ENCODE measurements at regions not wholly inside any gene's neighbourhood (a gene's known extent, or its start where the extent isn't known, plus 50 kb on each side); places are given as distances from the start of the nearest gene placed in this dataset.

DNA sequence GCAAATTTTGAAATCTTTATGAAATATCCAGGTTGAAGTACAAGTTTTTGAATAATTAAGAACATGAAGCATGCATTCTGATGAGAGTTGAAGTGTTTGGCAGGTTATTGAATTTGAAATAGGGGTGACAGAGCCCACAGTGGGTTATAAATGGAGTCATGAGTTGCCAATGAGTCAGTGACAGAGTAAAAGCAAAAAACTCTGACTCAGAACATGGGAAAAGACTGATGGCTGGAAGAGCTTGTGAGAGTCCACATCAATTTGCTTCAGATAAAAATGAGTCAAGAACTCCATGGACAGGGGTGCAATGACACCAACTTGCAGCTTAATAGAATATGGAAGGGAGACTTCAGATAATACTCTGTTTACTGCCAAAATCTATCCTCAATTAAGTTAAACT, 105.3 kb downstream of the SLC6A15 start:
- DNase-seq, result no peak

DNA sequence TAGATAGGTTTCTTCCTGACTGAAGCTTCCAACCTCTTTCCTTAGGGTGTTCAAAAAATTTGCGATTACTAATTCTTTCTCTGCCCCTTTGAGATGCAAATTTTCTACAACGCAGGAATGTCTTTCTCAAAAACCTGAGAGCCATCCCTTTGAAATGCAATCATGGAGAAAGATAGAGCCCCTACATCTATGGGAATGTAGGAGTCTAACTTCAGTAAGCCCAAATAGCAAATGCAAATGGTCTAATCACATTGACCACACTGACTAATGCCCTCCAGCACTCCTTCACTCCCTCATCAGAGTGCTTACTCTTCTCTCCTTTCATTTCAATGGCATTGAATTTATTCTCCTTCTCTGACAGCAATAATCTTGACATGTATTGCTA, 107.1 kb downstream of the SLC6A15 start:
- no peak for DNase-seq

DNA sequence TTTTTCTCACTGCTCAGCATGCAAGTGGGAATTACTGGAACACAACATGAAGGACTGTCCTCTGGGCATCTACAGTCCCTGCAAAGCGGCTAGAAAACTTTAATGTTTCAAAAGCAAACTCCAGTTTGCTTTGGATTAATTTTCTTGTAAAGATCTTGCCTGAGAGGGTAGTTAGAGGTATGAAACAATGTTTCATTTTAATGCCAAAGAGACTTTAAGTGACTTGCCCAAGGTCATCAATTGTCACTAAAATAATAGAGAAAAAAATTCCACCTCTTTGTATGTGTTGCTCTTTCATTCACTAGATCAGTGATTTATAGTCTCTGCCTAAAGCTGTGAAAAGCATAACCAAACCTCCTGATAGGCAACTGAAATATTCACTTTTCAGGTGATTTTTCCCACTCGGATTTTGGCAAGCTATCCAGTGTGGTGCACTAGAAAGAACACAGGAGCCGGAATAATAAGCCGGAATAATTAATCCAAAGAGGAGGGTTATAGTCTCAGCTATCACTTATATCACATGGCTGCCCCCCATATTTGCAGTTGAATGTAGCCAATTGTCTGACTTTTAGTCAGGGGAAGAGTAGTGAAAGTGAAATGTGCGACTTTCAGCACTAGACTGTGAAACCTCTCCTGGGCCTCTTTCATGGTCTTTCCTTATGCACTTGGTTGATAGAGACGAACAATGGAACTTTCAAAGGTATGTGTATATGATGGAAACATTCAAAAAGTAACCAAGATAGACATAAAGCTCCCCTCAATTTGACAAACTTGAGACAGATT, 107.7 kb downstream of the SLC6A15 start:
- DNase-seq, result no peak

DNA sequence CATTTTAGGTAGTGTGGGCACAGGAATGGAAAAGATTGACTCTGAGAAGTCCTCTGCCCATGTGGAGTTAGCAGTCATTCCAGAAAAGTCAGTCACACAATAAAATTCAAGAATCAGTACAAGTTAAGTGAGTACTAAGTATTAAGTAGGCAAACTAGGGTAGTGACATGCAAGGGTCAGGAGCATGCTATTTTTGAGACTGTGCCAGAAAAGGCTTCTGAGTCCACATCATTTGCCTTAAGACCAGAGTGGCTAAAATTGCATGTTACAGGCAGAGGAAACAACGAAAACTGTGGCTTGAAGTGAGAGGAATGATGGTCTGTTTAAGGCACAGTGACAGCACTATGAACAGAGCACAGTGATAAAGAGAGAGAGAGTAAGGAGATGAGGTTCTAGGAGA, 108.9 kb downstream of the SLC6A15 start:
- no peak for DNase-seq

GRCh38 chr12:84802161-84802560, 110.4 kb downstream of the SLC6A15 start:
- DNase-seq, result no peak

DNA sequence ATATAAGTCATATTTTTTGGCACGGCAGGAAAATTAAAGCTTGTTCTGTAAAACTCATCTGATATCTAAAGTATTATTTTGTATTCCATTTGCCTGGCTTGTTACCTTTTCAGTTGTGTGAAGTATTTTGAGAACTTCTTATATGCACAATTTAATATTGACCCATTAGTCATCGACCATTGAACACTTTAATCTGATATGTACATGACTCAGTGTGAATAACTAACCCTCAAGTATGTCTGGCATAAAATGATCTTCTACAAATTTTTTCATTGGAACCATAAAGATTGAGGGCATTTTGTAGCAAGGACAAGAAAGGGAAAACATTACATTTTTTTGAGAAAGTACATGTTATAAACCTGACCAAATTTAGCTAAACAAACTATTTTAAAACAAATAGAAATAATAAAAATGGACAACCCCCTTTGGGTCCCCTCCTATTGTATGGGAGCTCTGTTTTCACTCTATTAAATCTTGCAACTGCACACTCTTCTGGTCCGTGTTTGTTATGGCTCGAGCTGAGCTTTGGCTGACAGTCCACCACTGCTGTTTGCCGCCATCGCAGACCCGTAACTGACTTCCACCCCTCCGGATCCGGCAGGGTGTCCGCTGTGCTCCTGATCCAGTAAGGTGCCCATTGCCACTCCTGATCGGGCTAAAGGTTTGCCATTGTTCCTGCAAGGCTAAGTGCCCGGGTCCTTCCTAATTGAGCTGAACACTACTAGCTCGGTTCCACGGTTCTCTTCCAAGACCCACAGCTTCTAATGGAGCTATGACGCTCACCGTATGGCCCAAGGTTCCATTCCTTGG, 118.8 kb downstream of the SLC6A15 start:
- no peak for DNase-seq

DNA sequence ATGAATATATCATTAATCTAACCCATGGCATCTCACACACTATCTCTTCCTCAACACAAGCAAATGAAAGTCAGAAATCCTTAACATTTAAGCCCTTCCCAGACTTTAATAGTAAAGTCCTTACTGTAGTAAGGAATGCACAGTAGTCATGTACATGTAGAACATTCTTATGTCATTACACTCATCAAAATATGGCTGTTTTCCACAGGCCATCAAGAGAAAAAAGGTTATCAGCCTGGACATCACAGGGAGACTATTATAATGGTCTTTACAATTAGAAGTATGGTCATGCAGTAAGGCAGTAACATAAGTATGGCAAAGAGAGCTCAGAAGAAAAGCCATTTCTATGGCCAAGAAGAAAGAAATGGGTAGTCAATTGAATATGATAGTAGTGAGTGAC, 121.2 kb downstream of the SLC6A15 start:
- DNase-seq, result no peak

- DNase-seq, result no peak
Measured at GRCh38 chr12:84789184-84789583, 123.4 kb downstream of the SLC6A15 start.

DNA sequence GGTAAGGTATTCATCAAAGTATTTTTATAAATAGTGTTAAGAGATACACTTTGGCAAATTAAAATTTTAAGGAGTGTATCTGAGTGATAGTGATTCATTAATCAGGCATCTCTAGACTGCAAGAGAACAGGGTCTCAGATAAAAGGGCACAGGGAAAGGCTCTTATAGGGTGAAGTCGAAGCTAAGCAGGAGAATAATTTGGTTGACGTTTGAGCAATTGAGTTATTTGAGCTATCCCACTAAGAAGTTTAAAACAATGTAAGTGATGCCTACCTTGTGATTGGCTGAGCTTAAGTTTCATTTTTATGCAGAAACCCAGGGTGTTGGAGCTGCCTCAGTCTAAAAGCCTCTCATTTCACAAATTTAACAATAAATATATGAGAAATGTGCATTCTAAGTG, 125.3 kb downstream of the SLC6A15 start:
- no peak for DNase-seq

- DNase-seq, result no peak
Measured at GRCh38 chr12:84786622-84787021, 126.0 kb downstream of the SLC6A15 start.

DNA sequence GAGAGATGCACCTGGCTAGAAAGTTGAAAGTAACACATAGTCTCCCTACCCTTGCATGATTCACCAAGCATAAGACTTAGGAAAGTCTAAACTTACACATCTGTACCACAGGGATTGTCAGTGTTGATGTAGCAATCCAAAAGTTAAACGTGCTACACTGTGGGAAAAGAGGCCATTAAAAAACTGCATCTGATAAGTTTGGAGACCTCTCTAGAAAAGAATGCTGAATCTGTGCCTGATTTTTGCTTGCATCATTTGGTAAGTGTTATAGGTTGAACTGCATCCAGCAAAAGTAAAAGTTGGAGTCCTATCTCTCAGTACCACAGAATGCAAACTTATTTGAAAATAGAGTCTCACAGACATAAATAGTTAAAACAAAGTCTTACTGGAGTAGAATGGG, 126.6 kb downstream of the SLC6A15 start:
- no peak for DNase-seq

DNA sequence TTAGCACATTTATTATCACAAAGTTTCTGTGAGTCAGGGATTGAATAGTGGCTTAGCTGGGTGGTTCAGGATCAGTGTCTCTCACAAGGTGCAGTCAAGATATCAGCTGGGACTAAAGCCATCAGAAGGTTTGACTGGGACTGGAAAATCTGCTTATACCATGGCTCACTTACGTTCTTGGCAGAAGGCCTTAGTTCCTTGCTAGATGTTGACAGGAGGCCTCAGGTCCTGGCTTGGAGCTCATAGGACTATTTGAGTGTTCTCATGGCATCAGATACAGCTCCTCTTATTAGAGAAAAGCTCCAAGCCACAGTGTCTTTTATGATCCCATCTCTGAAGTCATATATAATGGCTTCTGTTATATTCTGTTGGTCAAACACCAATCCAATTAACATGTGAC, 127.3 kb downstream of the SLC6A15 start:
- no peak for DNase-seq

- DNase-seq, result no peak
Measured at GRCh38 chr12:84779169-84779568, 133.4 kb downstream of the SLC6A15 start.

- no peak for DNase-seq
Measured at GRCh38 chr12:84772281-84772680, 140.3 kb downstream of the SLC6A15 start.

- DNase-seq, result no peak
Measured at GRCh38 chr12:84767079-84767478, 145.5 kb downstream of the SLC6A15 start.

DNA sequence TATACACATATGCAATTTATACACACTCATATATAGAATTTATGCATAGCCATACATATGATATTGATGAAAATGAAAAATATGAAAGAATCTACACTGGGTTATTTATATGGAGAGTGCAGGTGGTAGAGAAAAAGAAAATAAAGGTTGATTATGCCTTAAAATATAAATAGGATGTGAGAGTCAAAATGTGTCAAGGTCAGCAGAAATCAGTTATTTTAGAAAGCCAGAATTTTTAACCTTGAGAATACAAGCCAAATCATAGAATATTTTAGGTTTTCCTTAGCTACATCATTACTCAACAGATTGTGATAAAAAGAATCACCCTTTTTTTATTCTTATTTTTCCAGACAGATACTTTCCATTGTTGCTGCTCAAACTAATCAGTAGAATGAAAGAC, 146.2 kb downstream of the SLC6A15 start:
- DNase-seq, result no peak

- no peak for DNase-seq
Measured at GRCh38 chr12:84764001-84764400, 148.6 kb downstream of the SLC6A15 start.

DNA sequence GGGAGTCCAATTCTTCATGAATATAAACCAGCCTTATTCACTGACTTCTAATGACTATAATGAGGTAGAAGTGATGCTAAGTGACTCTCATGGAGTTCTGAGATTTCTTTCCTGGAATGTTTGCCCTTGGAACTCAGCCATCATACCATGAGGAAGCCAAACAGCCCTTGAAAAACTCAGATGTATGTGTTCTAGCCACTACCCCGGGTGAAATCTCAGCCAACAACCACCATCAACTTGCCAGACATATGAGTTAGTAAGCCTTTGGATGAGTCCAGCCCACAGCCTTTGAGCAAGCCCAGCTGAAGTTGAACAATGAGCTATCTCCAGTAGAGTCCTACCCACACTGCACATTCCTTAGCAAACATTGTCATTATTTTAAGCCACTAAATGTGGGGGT, 149.5 kb downstream of the SLC6A15 start:
- DNase-seq, result no peak

- DNase-seq, result no peak
Measured at GRCh38 chr12:84760091-84760865, 152.3 kb downstream of the SLC6A15 start.

DNA sequence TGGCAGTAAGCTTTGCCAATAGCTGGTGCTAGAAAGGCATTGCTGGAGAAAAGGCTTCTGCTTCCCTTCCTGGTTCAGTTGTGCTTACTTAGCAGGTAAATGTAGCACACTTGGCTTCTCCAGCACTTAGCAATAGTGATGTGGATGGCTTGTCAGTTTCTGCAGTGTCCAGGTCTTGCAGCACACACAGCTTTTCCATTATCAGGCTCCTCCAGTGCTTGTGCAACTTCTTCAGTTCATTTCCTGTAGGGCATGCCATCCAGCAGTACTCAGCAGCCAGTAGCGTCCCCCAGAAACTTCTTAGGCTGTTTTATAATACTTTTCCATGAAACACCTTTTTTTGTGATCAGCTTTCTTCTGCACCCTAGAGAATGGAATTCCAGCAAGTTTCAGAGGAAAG, 154.6 kb downstream of the SLC6A15 start:
- no peak for DNase-seq

- DNase-seq, result no peak
Measured at GRCh38 chr12:84756961-84757360, 155.6 kb downstream of the SLC6A15 start.

- DNase-seq, result no peak
Measured at GRCh38 chr12:84745127-84745526, 167.5 kb downstream of the SLC6A15 start.

GRCh38 chr12:84741692-84742091, 170.9 kb downstream of the SLC6A15 start:
- no peak for DNase-seq

DNA sequence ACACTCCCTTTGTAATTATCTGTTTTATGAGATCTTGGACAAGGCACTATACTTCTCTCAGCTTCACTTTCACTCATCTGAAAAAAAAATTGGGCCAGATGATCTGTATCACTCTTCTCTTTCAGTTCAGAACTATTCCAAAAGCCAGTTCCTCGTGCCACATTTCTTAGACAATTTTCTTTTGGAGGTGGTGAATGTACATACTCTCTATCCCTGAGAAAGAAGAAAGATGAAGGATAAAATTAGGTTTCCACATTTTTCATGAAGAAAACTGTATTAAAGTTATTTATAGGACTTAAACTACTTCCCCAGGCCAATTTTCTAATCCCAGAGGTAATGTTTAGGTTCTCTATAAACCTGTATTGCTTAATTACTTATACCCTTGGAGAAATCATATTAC, 171.6 kb downstream of the SLC6A15 start:
- no peak for DNase-seq
